ENCODE measurements at regions not wholly inside any gene's neighbourhood (a gene's known extent, or its start where the extent isn't known, plus 50 kb on each side); places are given as distances from the start of the nearest gene placed in this dataset.

- no peak overlapping the region for H4K91ac ChIP-seq (ENCODE audit: insufficient read length, low read depth, low read length)
- H3K9me3 ChIP-seq (ENCODE audit: control insufficient read depth, low read depth, low read length): no peaks in the 10 kb centered on the region
- H3K4me2 ChIP-seq (ENCODE audit: insufficient read depth, insufficient read length, low read length): no peak overlapping the region
- H3K23me2 ChIP-seq (ENCODE audit: insufficient read length, low read depth, low read length, poor library complexity, severe bottlenecking): no peaks in the 10 kb centered on the region
- H2AFZ ChIP-seq (ENCODE audit: low read length): no peak overlapping the region
- no peaks in the 10 kb centered on the region for H3K27me3 ChIP-seq (ENCODE audit: insufficient read depth, low read length)
- no peak for TF ChIP-seq CTCF (conservative IDR thresholded peaks at IDR 0.05)
- Mint-ChIP-seq H3K27ac (no peak overlapping the region), H3K36me3 (ENCODE audit: insufficient read depth in 1 of 3, low read depth in 3 of 3) (no peaks in the 10 kb centered on the region), H3K4me1 (peaks cover 4 to 6% of the 10 kb centered on the region in 2 experiments; a peak in 2 of 4 replicates), H3K9me3 (no peaks in the 10 kb centered on the region), H3K27me3 (ENCODE audit: low read depth) (peaks cover 5% of the 10 kb centered on the region), H3K4me3 (no peak overlapping the region)
- H4K8ac ChIP-seq (replicated peaks; ENCODE audit: insufficient read length, low read depth, low read length): no peak overlapping the region
- H3K4ac ChIP-seq (ENCODE audit: low read depth, low read length): no peak overlapping the region
- H2BK15ac ChIP-seq (ENCODE audit: low read depth, low read length): no peak overlapping the region
- H3K56ac ChIP-seq (ENCODE audit: insufficient read length, low read depth, low read length): no peak overlapping the region
- H2BK20ac ChIP-seq (ENCODE audit: low read depth, low read length, poor library complexity, severe bottlenecking): no peak overlapping the region
- H3K79me1 ChIP-seq (ENCODE audit: insufficient read depth, low read depth, low read length, poor library complexity, severe bottlenecking): no peaks in the 10 kb centered on the region
- no peak overlapping the region for H2BK5ac ChIP-seq (ENCODE audit: insufficient read length, low read length)
- H4K5ac ChIP-seq (ENCODE audit: insufficient read length, low read depth, low read length): no peak overlapping the region
- H3T11ph ChIP-seq (ENCODE audit: low read length): no peak overlapping the region
- H3K4me1 ChIP-seq (ENCODE audit: insufficient read depth, low read length): no peaks in the 10 kb centered on the region
- no peak for DNase-seq
- H3K23ac ChIP-seq (ENCODE audit: insufficient read length, low read depth, low read length): no peak overlapping the region
- H3K27ac ChIP-seq (ENCODE audit: insufficient read length, low read depth, low read length): no peak overlapping the region
- H2AK5ac ChIP-seq (ENCODE audit: insufficient read length, low read length): no peak overlapping the region
- H3K79me2 ChIP-seq (ENCODE audit: insufficient read depth, low read length): no peaks in the 10 kb centered on the region
- no peak overlapping the region for H3K14ac ChIP-seq (ENCODE audit: insufficient read depth, low read length)
- H2BK12ac ChIP-seq (ENCODE audit: insufficient read length, low read depth, low read length): no peak overlapping the region
- H4K20me1 ChIP-seq (ENCODE audit: control insufficient read depth, insufficient read depth, insufficient read length): no peaks in the 10 kb centered on the region
- no peak overlapping the region for H2BK120ac ChIP-seq (ENCODE audit: low read depth, low read length, poor library complexity, severe bottlenecking)
- no peak overlapping the region for H3K18ac ChIP-seq (ENCODE audit: insufficient read length, low read depth, low read length)
- no peak overlapping the region for H3K9ac ChIP-seq (ENCODE audit: extremely low read depth, insufficient read length, low read length)
These were observed 443.6 kb downstream of the PLPP3 start for GRCh38 chr1:56135864-56136147.

Measured in H9 (cell line).